BJ (cell line): ENCODE measurements at regions not wholly inside any gene's neighbourhood (a gene's known extent, or its start where the extent isn't known, plus 50 kb on each side); places are given as distances from the start of the nearest gene placed in this dataset.

Source experiments
- CTCF ChIA-PET: fragments of 350-600 bp; formaldehyde crosslinking; extraction: SDS; loops from one replicate; lab custom pipeline; 2021; ENCODE audit warnings: antibody characterized with exemption, inconsistent platforms; lab: Yijun Ruan, JAX
- POLR2A ChIA-PET: fragments of 300-600 bp; sonication (Branson Sonifier 250); formaldehyde crosslinking; extraction: SDS; loops from one replicate; lab custom pipeline; 2021; ENCODE audit warnings: antibody characterized with exemption; lab: Charles Lee
- DNase-seq: peaks from one replicate; pipeline ENCODE4 v3.0.0-alpha.2; 2011; ENCODE audit warnings: low read depth
- H3K27me3 ChIP-seq: 2 replicates; pipeline ENCODE4 v1.6.0; 2011; ENCODE audit warnings: low read length; ENCODE audit not compliant: control insufficient read depth, insufficient read depth
- H3K36me3 ChIP-seq: 2 replicates; pipeline ENCODE4 v1.5.1; 2011; ENCODE audit warnings: low read length; ENCODE audit not compliant: control insufficient read depth, insufficient read depth
- H3K4me3 ChIP-seq: 2 replicates; pipeline ENCODE4 v1.5.1; 2011; ENCODE audit warnings: low read depth, mild to moderate bottlenecking, control low read depth, low read length
- CTCF ChIP-seq: IDR thresholded peaks from 2 replicates; pipeline ENCODE4 v1.5.1; 2011; ENCODE audit warnings: low read depth, mild to moderate bottlenecking, control low read depth, inconsistent platforms, low read length, moderate library complexity; ENCODE audit not compliant: insufficient read depth

- Histone ChIP-seq H3K27me3 (no peaks in the 10 kb centered on the region), H3K4me3 (no peak overlapping the region), H3K36me3 (no peaks in the 10 kb centered on the region)
- TF ChIP-seq CTCF = no peak
- no peak for DNase-seq
- ChIA-PET CTCF (no interaction called here), POLR2A (no interaction called here)
Observed at GRCh38 chr3:152971880-152972279, 136.9 kb downstream of the P2RY1 start.

DNA sequence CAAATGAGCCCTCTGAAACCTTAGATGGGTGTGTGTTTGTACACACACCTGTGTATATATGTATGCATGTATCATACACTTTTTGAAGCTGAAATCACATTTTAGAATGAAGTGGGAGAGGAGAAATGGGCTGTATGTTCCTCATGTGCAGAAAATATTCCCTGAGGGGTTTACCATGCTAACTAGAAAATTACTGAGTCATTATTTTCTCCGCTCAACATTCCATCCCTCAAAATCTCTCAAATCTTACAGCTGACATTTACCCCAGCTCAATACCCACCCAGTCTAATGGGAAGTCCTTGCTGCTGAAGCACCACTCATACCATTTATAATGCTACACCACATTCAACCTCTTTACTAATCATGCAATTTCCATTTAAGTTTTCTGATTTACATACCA, 138.6 kb downstream of the P2RY1 start:
- no peak for TF ChIP-seq CTCF
- no peak for DNase-seq
- no peak overlapping the region for H3K4me3 ChIP-seq
- ChIA-PET CTCF (no interaction called here), POLR2A (no interaction called here)
- H3K27me3 ChIP-seq = no peaks in the 10 kb centered on the region
- H3K36me3 ChIP-seq = no peaks in the 10 kb centered on the region

- no peak overlapping the region for H3K4me3 ChIP-seq
- H3K36me3 ChIP-seq = no peaks in the 10 kb centered on the region
- no peak for TF ChIP-seq CTCF
- no peak for DNase-seq
- CTCF ChIA-PET = no interaction called here
- H3K27me3 ChIP-seq = no peaks in the 10 kb centered on the region
- POLR2A ChIA-PET = no interaction called here
Observed at GRCh38 chr3:152976239-152976638, 141.3 kb downstream of the P2RY1 start.

DNA sequence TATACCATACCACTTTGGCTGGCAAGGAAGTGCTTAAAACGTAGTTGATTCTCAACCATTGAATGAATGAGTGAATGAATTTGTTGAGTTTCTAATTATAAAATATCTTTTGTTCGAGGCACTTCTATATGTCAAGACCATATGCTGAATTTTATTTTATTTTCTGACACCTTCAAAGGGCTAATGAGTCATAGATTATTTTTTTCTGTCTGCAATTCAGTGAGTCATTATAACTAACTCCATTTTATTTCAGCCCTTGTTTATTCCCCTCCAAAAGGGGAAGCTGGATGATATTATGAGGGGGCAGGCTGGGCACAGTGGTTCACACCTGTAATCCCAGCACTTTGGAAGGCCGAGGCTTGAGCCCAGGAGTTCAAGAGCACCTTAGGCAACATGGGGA, 142.4 kb downstream of the P2RY1 start:
- DNase-seq = no peak
- CTCF ChIA-PET = no interaction called here
- TF ChIP-seq CTCF = no peak
- Histone ChIP-seq H3K36me3 (no peaks in the 10 kb centered on the region), H3K4me3 (no peak overlapping the region), H3K27me3 (no peaks in the 10 kb centered on the region)
- POLR2A ChIA-PET = no interaction called here

DNA sequence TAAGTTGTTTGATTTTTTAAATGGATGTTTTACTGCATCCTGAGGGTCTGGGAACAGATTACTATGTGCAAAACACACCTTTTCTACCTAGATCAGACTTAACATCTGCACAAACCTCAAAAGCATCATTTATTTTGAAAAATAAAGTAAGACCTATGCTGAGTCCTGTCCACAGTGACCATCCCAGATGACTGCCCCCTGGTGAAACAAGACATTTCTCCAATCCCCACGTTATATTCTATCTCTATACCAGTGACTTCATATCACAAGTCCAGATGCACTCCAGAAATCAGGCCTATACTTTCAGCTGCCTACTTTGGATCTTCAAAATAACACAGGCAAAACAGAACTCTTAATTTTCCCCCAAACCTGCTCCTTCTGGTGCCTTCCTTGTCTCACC, 143.2 kb downstream of the P2RY1 start:
- ChIA-PET CTCF (no interaction called here), POLR2A (no interaction called here)
- H3K36me3 ChIP-seq = no peaks in the 10 kb centered on the region
- no peak overlapping the region for H3K4me3 ChIP-seq
- TF ChIP-seq CTCF = no peak
- H3K27me3 ChIP-seq = no peaks in the 10 kb centered on the region
- no peak for DNase-seq
